GM19043 (cell line): ENCODE measurements at regions not wholly inside any gene's neighbourhood (a gene's known extent, or its start where the extent isn't known, plus 50 kb on each side); places are given as distances from the start of the nearest gene placed in this dataset.

Source experiments
- ATAC-seq: cut with Tn5 transposase; IDR thresholded peaks from one replicate; pipeline ENCODE4 v1.9.1; 2021; ENCODE audit warnings: low read depth; ENCODE audit not compliant: unreplicated experiment

DNA sequence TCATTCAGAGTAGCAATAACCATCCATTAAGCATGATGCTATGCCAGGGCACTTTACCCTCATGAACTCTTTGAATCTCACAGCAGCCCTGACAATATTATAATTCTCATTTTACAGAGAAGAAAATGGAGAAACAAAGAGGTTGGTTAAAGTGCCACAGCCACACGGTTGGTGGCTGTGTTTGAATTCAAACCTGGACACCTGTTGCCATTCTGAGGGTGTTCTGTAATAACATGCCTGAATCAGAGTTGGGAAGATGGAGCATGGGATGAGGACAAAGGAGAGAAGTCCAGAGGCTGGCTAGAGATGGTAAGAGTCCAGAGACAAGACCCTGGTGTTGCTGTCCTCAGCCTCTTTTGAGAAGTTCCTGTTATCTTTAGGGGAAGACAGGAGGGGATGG lies 127.7 kb downstream of the DHX35 start:
- ATAC-seq, result no peak
